Right hindlimb (tissue), 1 donor: ENCODE measurements at regions not wholly inside any gene's neighbourhood (a gene's known extent, or its start where the extent isn't known, plus 50 kb on each side); places are given as distances from the start of the nearest gene placed in this dataset.
"Not testable (repeated sequence)": the region's sequence is repeated elsewhere in the genome, so short reads cannot be mapped to it uniquely, and the experiment has no call there.

ENCODE experiments used
- DNase-seq: peaks from one replicate; pipeline ENCODE4 v3.0.0-alpha.2; 2018

GRCh38 chr21:33972539-33972938 is 56.9 kb upstream of the ATP5PO start:
- no peak for DNase-seq

- DNase-seq: no peak
These were observed 55.9 kb upstream of the ATP5PO start for GRCh38 chr21:33971492-33972013.

DNA sequence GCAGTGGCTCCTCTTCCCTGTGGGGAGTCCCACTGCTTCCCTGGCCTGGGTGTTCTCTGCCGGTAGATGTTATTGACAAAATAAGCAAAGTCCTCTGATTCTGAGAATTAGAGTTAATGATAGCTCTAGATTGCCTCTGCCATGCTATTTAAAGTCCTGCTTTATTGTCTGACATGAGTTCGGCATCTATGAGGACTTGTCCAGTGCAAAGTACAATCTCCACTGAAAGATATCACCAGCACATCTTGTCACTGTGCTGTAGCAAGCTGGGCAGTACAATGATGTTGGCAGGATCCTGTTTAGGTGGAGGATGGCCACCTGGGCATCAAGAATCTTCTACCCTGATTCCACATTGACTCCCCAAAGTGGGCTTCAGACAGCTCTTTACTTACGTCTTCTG is 54.0 kb upstream of the ATP5PO start:
- DNase-seq: no peak

GRCh38 chr21:33968995-33969348 is 53.4 kb upstream of the ATP5PO start:
- no peak for DNase-seq

- DNase-seq: no peak
These were observed 52.7 kb upstream of the ATP5PO start for GRCh38 chr21:33968080-33968994.

GRCh38 chr21:33967086-33967571 is 51.5 kb upstream of the ATP5PO start:
- no peak for DNase-seq

GRCh38 chr21:33966324-33966949 is 50.8 kb upstream of the ATP5PO start:
- no peak for DNase-seq

GRCh38 chr21:33965662-33966061 is 50.1 kb upstream of the ATP5PO start:
- not testable (repeated sequence) for DNase-seq
